ENCODE measurements at regions not wholly inside any gene's neighbourhood (a gene's known extent, or its start where the extent isn't known, plus 50 kb on each side); places are given as distances from the start of the nearest gene placed in this dataset.

- no peak for TF ChIP-seq BACH2 (CRISPR knock-in tag; IDR thresholded peaks at IDR 0.05; ENCODE audit: borderline replicate concordance)
- no peak for TF ChIP-seq ESRRG (CRISPR knock-in tag; IDR thresholded peaks at IDR 0.05)
Observed at GRCh38 chr5:8952147-8952546, 593.7 kb downstream of the SEMA5A start (continued).

- TF ChIP-seq BACH2 (CRISPR knock-in tag; IDR thresholded peaks at IDR 0.05; ENCODE audit: borderline replicate concordance) (no peak), CSDC2 (CRISPR knock-in tag; IDR thresholded peaks at IDR 0.05) (no peak), PPARA (CRISPR knock-in tag; IDR thresholded peaks at IDR 0.05; ENCODE audit: borderline replicate concordance) (no peak), SNAI2 (CRISPR knock-in tag; IDR thresholded peaks at IDR 0.05) (no peak), ZNF565 (CRISPR knock-in tag; conservative IDR thresholded peaks at IDR 0.05; ENCODE audit: low read depth) (no peak), TCF4 (CRISPR knock-in tag; IDR thresholded peaks at IDR 0.05; ENCODE audit: borderline replicate concordance) (no peak), OSR1 (CRISPR knock-in tag; IDR thresholded peaks at IDR 0.05) (no peak), ZFP30 (CRISPR knock-in tag; IDR thresholded peaks at IDR 0.05) (no peak), ZNF8 (CRISPR knock-in tag; IDR thresholded peaks at IDR 0.05) (no peak), ESRRG (CRISPR knock-in tag; IDR thresholded peaks at IDR 0.05) (no peak), PATZ1 (CRISPR knock-in tag; IDR thresholded peaks at IDR 0.05; ENCODE audit: borderline replicate concordance) (no peak), ISL1 (CRISPR knock-in tag; IDR thresholded peaks at IDR 0.05) (no peak), TOX (CRISPR knock-in tag; IDR thresholded peaks at IDR 0.05; ENCODE audit: borderline replicate concordance) (no peak), ZC3H10 (CRISPR knock-in tag; IDR thresholded peaks at IDR 0.05) (no peak)
- TF ChIP-seq, protein P1, sequence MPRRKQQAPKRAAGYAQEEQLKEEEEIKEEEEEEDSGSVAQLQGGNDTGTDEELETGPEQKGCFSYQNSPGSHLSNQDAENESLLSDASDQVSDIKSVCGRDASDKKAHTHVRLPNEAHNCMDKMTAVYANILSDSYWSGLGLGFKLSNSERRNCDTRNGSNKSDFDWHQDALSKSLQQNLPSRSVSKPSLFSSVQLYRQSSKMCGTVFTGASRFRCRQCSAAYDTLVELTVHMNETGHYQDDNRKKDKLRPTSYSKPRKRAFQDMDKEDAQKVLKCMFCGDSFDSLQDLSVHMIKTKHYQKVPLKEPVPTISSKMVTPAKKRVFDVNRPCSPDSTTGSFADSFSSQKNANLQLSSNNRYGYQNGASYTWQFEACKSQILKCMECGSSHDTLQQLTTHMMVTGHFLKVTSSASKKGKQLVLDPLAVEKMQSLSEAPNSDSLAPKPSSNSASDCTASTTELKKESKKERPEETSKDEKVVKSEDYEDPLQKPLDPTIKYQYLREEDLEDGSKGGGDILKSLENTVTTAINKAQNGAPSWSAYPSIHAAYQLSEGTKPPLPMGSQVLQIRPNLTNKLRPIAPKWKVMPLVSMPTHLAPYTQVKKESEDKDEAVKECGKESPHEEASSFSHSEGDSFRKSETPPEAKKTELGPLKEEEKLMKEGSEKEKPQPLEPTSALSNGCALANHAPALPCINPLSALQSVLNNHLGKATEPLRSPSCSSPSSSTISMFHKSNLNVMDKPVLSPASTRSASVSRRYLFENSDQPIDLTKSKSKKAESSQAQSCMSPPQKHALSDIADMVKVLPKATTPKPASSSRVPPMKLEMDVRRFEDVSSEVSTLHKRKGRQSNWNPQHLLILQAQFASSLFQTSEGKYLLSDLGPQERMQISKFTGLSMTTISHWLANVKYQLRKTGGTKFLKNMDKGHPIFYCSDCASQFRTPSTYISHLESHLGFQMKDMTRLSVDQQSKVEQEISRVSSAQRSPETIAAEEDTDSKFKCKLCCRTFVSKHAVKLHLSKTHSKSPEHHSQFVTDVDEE (CRISPR knock-in tag; IDR thresholded peaks at IDR 0.05) = no peak
Observed at GRCh38 chr5:8953016-8953415, 592.9 kb downstream of the SEMA5A start.

DNA sequence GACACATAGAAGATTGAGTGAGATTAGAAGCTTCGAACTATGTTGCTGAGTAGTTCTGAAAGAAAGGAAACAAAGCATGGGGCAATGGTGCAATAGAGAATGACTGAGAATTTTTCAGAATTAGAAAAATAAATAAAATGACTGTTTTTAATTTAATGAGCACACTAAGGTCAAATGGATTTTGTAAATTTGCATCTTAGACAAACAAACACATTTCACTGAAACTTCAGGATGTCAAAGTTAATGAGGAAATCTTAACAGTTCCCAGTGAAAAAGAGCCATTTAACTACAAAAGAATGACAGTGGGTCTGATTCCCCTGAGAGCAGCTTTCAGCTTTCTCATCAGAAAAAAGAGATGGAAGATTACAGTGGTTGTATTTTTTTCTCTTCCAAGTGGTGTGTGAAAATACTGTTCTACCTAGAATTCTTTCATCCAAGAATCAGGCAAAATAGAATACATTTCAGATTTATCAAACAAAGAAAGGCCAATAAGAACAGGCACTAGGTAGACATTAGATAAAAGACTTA is 591.9 kb downstream of the SEMA5A start:
- ATAC-seq = no peak
- TF ChIP-seq ISL1 (CRISPR knock-in tag; IDR thresholded peaks at IDR 0.05) (no peak), RARB (CRISPR knock-in tag; IDR thresholded peaks at IDR 0.05) (no peak), ARNTL (CRISPR knock-in tag; IDR thresholded peaks at IDR 0.05; ENCODE audit: borderline replicate concordance, low read depth) (no peak), ZNF70 (CRISPR knock-in tag; IDR thresholded peaks at IDR 0.05) (no peak), PATZ1 (CRISPR knock-in tag; IDR thresholded peaks at IDR 0.05; ENCODE audit: borderline replicate concordance) (no peak), OSR1 (CRISPR knock-in tag; IDR thresholded peaks at IDR 0.05) (no peak), POU6F1 (CRISPR knock-in tag; IDR thresholded peaks at IDR 0.05; ENCODE audit: borderline replicate concordance, low read depth) (no peak), GLIS3 (CRISPR knock-in tag; IDR thresholded peaks at IDR 0.05) (no peak), ZFP30 (CRISPR knock-in tag; IDR thresholded peaks at IDR 0.05) (no peak)
- TF ChIP-seq, protein P2, sequence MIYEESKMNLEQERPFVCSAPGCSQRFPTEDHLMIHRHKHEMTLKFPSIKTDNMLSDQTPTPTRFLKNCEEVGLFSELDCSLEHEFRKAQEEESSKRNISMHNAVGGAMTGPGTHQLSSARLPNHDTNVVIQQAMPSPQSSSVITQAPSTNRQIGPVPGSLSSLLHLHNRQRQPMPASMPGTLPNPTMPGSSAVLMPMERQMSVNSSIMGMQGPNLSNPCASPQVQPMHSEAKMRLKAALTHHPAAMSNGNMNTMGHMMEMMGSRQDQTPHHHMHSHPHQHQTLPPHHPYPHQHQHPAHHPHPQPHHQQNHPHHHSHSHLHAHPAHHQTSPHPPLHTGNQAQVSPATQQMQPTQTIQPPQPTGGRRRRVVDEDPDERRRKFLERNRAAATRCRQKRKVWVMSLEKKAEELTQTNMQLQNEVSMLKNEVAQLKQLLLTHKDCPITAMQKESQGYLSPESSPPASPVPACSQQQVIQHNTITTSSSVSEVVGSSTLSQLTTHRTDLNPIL (CRISPR knock-in tag; IDR thresholded peaks at IDR 0.05; ENCODE audit: low read depth) = no peak

More at GRCh38 chr5:8953016-8953415, 592.9 kb downstream of the SEMA5A start:
- ATAC-seq = no peak

Measured in SK-N-SH treated with all-trans-retinoic acid at 6 μM for 48 hours (cell line).